Activated CD8-positive, alpha-beta T cell treated with anti-CD3 and anti-CD28 coated beads for 36 hours (primary cell): ENCODE measurements at regions not wholly inside any gene's neighbourhood (a gene's known extent, or its start where the extent isn't known, plus 50 kb on each side); places are given as distances from the start of the nearest gene placed in this dataset.
"Not testable (repeated sequence)": the region's sequence is repeated elsewhere in the genome, so short reads cannot be mapped to it uniquely, and the experiment has no call there.

ENCODE experiments used
- ATAC-seq: fragments of 200-7000 bp; cut with Tn5 transposase; one replicate; pipeline ENCODE4 v1.10.0; 2021; ENCODE audit warnings: mild to moderate bottlenecking, moderate library complexity
- CTCF ChIA-PET: fragments of 350-600 bp; sonication (Branson Sonifier 250); formaldehyde crosslinking; loops from one replicate; lab custom pipeline; 2021; ENCODE audit warnings: antibody characterized with exemption; lab: Charles Lee
- POLR2A ChIA-PET: fragments of 350-600 bp; sonication (Branson Sonifier 250); formaldehyde crosslinking; loops from one replicate; lab custom pipeline; 2021; ENCODE audit warnings: antibody characterized with exemption; lab: Charles Lee
- DNase-seq: peaks from one replicate; pipeline ENCODE4 v3.0.0-alpha.2; 2020
- H3K27ac Mint-ChIP-seq: one replicate; pipeline ENCODE4 v1.8.0; 2021; ENCODE audit warnings: mild to moderate bottlenecking, mixed read lengths
- H3K27me3 Mint-ChIP-seq: one replicate; pipeline ENCODE4 v1.8.0; 2021; ENCODE audit warnings: mixed read lengths
- H3K36me3 Mint-ChIP-seq: one replicate; pipeline ENCODE4 v1.8.0; 2021; ENCODE audit warnings: low read depth, mixed read lengths
- H3K4me1 Mint-ChIP-seq: one replicate; pipeline ENCODE4 v1.8.0; 2021; ENCODE audit warnings: low read depth, mixed read lengths
- H3K4me3 Mint-ChIP-seq: one replicate; pipeline ENCODE4 v1.8.0; 2021; ENCODE audit warnings: mild to moderate bottlenecking, moderate library complexity, mixed read lengths
- H3K9me3 Mint-ChIP-seq: one replicate; pipeline ENCODE4 v1.8.0; 2021; ENCODE audit warnings: mixed read lengths
- intact Hi-C: fragments of 100-400 bp; cut with micrococcal nuclease; formaldehyde crosslinking; loops from one replicate; pipeline ENCODE4 v1.10.0; 2022
- TF ChIP-seq, protein P1 (sequence below): fragments of 200-600 bp; IDR thresholded peaks from one replicate; pipeline ENCODE4 v1.8.0; 2022; ENCODE audit warnings: antibody characterized with exemption, mild to moderate bottlenecking

- no peak overlapping the region for H3K4me3 Mint-ChIP-seq
- CTCF ChIA-PET: no interaction called here
- ATAC-seq (no peak), DNase-seq (no peak)
- no peaks in the 10 kb centered on the region for H3K4me1 Mint-ChIP-seq
- no peak overlapping the region for H3K27ac Mint-ChIP-seq
- POLR2A ChIA-PET: no interaction called here
- TF ChIP-seq, protein P1, sequence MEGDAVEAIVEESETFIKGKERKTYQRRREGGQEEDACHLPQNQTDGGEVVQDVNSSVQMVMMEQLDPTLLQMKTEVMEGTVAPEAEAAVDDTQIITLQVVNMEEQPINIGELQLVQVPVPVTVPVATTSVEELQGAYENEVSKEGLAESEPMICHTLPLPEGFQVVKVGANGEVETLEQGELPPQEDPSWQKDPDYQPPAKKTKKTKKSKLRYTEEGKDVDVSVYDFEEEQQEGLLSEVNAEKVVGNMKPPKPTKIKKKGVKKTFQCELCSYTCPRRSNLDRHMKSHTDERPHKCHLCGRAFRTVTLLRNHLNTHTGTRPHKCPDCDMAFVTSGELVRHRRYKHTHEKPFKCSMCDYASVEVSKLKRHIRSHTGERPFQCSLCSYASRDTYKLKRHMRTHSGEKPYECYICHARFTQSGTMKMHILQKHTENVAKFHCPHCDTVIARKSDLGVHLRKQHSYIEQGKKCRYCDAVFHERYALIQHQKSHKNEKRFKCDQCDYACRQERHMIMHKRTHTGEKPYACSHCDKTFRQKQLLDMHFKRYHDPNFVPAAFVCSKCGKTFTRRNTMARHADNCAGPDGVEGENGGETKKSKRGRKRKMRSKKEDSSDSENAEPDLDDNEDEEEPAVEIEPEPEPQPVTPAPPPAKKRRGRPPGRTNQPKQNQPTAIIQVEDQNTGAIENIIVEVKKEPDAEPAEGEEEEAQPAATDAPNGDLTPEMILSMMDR: no peak
- no peaks in the 10 kb centered on the region for H3K36me3 Mint-ChIP-seq
- no peaks in the 10 kb centered on the region for H3K27me3 Mint-ChIP-seq
- H3K9me3 Mint-ChIP-seq: peaks cover 7% of the 10 kb centered on the region
- intact Hi-C loops: no loop called here
Measured at GRCh38 chr20:55090286-55090685, 614.9 kb downstream of the DOK5 start.

- H3K9me3 Mint-ChIP-seq: peaks cover 1% of the 10 kb centered on the region
- no peaks in the 10 kb centered on the region for H3K27me3 Mint-ChIP-seq
- H3K4me3 Mint-ChIP-seq: no peak overlapping the region
- no peak for DNase-seq
- no peak overlapping the region for H3K27ac Mint-ChIP-seq
- no peaks in the 10 kb centered on the region for H3K4me1 Mint-ChIP-seq
- no peak for ATAC-seq
- POLR2A ChIA-PET: no interaction called here
- no peaks in the 10 kb centered on the region for H3K36me3 Mint-ChIP-seq
- CTCF ChIA-PET: no interaction called here
- TF ChIP-seq, protein P1: no peak
- intact Hi-C loops: no loop called here
Measured at GRCh38 chr20:55086421-55086820, 611.0 kb downstream of the DOK5 start.

DNA sequence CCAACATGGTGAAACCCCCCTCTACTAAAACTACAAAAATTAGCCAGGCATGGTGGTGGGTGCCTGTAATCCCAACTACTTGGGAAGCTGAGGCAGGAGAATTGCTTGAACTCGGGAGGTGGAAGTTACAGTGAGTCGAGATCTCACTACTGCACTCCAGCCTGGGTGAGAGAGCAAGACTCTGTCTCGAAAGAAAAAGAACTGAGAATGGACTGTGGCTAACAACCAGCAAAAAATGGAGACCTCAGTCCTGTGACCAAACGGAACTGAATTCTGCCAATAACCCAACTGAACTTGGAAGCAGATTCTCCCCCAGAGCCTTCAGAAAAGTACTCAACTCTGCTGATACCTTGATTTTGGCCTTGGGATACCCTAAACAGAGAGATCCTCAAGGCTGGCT is 604.5 kb downstream of the DOK5 start:
- intact Hi-C loops: no loop called here
- Mint-ChIP-seq H3K27me3 (no peaks in the 10 kb centered on the region), H3K9me3 (peaks cover 5% of the 10 kb centered on the region), H3K36me3 (no peaks in the 10 kb centered on the region), H3K27ac (no peak overlapping the region), H3K4me1 (no peaks in the 10 kb centered on the region), H3K4me3 (no peak overlapping the region)
- CTCF ChIA-PET: no interaction called here
- no peak for ATAC-seq
- POLR2A ChIA-PET: no interaction called here
- TF ChIP-seq, protein P1: no peak
- no peak for DNase-seq

GRCh38 chr20:55074266-55074840 is 599.0 kb downstream of the DOK5 start:
- ATAC-seq, H3K27me3 Mint-ChIP-seq, CTCF ChIA-PET, H3K27ac Mint-ChIP-seq, intact Hi-C loops, H3K36me3 Mint-ChIP-seq, POLR2A ChIA-PET, H3K4me3 Mint-ChIP-seq, H3K9me3 Mint-ChIP-seq, DNase-seq, H3K4me1 Mint-ChIP-seq: not testable (repeated sequence)

- CTCF ChIA-PET: no interaction called here
- intact Hi-C loops: no loop called here
- TF ChIP-seq, protein P1: no peak
- ATAC-seq: no peak
- Mint-ChIP-seq H3K36me3 (no peaks in the 10 kb centered on the region), H3K4me3 (no peak overlapping the region), H3K4me1 (no peaks in the 10 kb centered on the region), H3K9me3 (peaks cover 7% of the 10 kb centered on the region), H3K27me3 (no peaks in the 10 kb centered on the region), H3K27ac (no peak overlapping the region)
- POLR2A ChIA-PET: no interaction called here
- no peak for DNase-seq
Measured at GRCh38 chr20:55070001-55070400, 594.6 kb downstream of the DOK5 start.
